Fibroblast of the aortic adventitia (primary cell): ENCODE measurements at regions not wholly inside any gene's neighbourhood (a gene's known extent, or its start where the extent isn't known, plus 50 kb on each side); places are given as distances from the start of the nearest gene placed in this dataset. TPM values are rescaled to one million over a fixed set of nuclear protein-coding genes. Genes with fewer than 3 reads are reported as not detected.

Source experiments
- DNase-seq: peaks from one replicate; pipeline ENCODE4 v3.0.0-alpha.2; 2010; ENCODE audit warnings: low read depth
- H3K4me3 ChIP-seq: 2 replicates; pipeline ENCODE4 v1.5.1; 2011; ENCODE audit warnings: low read depth, mild to moderate bottlenecking, control low read depth, low read length, moderate library complexity
- small RNA-seq: library from RNA; depleted of rRNA; stranded (forward); fragments of <200 nt; gene quantifications from one replicate; pipeline ENCODE3, GENCODE V24; 2012
- TF ChIP-seq, protein P1 (sequence below): IDR thresholded peaks from 2 replicates; pipeline ENCODE4 v1.5.1; 2011; ENCODE audit warnings: mild to moderate bottlenecking, low read length, control low read depth, inconsistent platforms; ENCODE audit not compliant: insufficient read depth

- DNase-seq, result no peak
- H3K4me3 ChIP-seq, result no peak overlapping the region
- TF ChIP-seq, protein P1, sequence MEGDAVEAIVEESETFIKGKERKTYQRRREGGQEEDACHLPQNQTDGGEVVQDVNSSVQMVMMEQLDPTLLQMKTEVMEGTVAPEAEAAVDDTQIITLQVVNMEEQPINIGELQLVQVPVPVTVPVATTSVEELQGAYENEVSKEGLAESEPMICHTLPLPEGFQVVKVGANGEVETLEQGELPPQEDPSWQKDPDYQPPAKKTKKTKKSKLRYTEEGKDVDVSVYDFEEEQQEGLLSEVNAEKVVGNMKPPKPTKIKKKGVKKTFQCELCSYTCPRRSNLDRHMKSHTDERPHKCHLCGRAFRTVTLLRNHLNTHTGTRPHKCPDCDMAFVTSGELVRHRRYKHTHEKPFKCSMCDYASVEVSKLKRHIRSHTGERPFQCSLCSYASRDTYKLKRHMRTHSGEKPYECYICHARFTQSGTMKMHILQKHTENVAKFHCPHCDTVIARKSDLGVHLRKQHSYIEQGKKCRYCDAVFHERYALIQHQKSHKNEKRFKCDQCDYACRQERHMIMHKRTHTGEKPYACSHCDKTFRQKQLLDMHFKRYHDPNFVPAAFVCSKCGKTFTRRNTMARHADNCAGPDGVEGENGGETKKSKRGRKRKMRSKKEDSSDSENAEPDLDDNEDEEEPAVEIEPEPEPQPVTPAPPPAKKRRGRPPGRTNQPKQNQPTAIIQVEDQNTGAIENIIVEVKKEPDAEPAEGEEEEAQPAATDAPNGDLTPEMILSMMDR, result no peak
Observed at GRCh38 chr18:76547296-76547695, 52.3 kb upstream of the ZNF516 start.

DNA sequence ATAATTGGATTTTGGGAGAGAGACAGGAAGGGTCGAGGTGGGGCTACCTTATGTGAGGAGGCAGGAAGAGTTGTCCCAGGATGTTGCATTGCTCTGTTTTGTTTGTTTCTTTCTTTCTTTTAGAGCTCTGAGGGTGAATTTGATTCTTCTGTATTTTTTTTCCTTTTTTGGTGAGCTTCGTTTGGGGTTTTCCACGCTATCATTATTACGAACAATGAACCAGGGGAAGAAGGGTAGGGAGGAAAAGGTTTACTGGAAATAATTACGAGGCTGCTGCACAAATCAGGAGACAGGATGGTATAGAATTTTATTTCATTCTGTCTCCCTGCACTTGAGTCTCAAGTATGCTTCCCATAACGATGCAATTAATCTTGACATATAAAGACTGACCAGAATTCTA lies 51.4 kb upstream of the ZNF516 start:
- H3K4me3 ChIP-seq, result no peak overlapping the region
- no peak for DNase-seq
- TF ChIP-seq, protein P1, result no peak

DNA sequence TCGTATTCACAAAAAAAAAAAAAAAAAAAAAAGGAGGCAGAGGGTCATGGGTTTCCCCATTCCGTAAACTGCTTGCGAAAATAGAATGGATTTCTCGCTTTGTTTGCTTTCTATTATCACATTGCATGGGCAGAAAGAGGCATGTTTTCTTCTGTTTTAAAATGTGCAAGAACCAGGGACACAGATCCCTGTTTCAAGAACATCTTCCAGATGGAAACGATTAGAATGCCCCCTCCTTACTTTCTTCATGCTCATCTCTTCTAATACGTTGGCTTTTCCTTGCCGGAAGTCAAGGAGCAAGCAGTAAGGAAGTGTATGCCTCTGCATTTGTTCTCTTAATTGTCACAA lies 51.0 kb upstream of the ZNF516 start:
- no peak overlapping the region for H3K4me3 ChIP-seq
- TF ChIP-seq, protein P1, result no peak
- DNase-seq, result peak; percentile 5

DNA sequence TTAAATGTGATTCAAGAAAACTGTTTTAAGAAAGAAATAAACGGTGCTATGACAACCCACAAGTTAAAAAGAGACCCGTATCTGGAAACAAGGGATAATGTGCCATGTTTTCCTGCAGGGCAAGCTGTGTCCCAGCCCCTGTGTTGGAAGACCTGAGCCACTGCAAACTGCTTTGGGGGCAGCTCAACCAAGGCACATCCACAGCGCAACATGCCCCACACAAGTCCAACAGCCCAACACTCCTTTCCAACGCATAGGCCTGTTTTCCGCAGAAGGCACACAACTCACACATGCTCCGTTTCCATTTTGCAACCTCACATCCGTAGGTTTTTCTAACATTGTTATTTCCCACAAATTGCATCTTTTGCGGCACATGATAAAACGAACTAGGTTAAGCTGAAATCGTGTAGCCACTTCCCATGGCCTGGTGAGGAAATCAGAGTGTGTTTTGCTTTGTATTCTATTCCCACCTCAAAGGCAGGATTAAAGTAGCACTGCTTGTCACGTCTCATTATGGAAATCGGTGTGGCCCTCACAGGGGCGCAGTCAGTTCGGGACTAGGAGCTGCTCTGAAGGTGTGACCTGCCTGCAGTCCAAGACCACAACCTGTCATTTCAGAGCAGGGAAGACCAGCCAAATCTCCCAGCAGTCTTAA lies 50.5 kb upstream of the ZNF516 start:
- no peak overlapping the region for H3K4me3 ChIP-seq
- DNase-seq, result no peak
- TF ChIP-seq, protein P1, result no peak

- TF ChIP-seq, protein P1, result no peak
- H3K4me3 ChIP-seq, result no peak overlapping the region
- no peak for DNase-seq
Observed at GRCh38 chr18:76544511-76545345, 49.7 kb upstream of the ZNF516 start.

Small RNA genes in the stretch of these regions (small RNA-seq; reads per million reads assigned to genes)
- gene AC139085.1, result not detected
